Stimulated activated CD4-positive, alpha-beta T cell treated with anti-CD3 and anti-CD28 coated beads, Interleukin-4, amount 100 ng/mL, for 4 hours (primary cell): ENCODE measurements at regions not wholly inside any gene's neighbourhood (a gene's known extent, or its start where the extent isn't known, plus 50 kb on each side); places are given as distances from the start of the nearest gene placed in this dataset.

Experiments
- DNase-seq, 2 experiments: peaks; one replicate each; pipeline ENCODE4 v3.0.0-alpha.2; 2020

DNA sequence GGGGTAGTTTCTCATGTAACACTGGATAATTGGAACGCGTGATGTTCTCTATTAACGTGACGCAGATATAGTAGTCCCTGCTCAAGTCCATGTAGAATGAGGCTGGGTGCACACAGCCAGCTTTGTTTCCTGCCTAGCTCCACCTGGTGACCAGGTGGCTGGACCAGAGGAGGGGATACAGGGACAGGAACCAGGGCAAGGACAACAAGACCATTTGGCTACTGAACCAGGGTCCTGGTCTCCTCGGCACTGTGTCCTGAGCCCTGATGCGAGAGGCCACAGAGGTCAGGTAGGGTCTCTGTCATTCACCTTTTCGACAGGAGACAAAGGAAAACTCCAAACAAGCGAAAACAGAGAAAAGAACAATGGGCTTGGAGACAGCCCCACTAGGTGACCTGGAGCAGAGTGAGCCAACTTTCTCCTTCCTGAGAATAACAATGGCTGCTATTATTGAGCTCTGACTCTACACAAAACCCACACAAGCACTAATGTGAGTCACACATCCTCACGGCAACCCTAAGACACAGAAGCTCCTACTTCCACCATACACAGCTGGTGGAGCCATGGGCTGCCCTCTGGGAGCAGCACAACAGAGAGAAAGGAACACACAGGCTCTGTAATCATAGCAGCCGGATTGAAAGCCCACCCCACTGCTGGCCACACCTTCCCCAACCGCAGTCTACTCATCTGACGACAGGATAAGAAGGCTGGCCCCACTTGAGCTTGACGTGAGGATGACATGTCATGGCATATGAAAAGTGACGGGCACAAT is 67.3 kb upstream of the TEX51 start:
- DNase-seq: no peak

DNA sequence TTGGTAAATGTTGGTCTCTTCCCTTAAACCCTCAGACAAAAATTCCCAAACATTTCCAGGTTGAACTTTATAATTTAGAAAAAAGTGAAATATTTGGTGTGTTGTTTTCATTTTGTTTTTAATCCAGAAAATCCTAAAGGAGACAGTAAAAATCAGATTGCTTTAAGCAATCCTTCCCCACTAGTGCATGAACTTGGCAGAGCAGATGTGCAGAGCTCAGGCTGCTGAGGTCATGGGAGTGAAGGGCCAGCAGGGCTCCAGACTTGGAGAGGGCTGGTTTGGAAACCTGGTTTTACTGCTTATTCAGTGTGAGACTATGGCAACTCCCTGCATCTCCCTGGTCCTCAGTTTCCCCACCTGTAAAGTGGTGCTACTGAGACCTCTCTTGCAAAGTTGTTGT is 66.7 kb upstream of the TEX51 start:
- no peak for DNase-seq

DNA sequence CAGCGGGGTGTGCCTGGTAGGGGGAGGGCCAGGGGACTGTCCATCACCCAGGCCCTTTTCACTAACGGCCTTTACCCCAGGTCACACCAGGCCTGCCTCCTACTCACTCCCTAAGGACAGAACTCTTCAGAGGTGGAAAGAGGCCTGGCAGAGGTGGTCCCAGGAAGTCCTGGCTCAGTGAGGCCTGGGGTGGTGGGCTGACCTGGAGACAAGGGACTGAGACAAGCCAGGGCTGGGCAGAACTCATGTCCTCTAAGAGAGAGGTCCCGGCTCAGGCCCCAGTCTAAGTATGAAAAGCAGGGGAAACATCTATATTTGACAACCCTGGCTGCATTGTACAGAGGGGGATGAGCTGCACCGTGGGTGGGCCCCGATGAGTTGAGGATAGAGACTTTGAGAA is 65.9 kb upstream of the TEX51 start:
- no peak for DNase-seq

DNA sequence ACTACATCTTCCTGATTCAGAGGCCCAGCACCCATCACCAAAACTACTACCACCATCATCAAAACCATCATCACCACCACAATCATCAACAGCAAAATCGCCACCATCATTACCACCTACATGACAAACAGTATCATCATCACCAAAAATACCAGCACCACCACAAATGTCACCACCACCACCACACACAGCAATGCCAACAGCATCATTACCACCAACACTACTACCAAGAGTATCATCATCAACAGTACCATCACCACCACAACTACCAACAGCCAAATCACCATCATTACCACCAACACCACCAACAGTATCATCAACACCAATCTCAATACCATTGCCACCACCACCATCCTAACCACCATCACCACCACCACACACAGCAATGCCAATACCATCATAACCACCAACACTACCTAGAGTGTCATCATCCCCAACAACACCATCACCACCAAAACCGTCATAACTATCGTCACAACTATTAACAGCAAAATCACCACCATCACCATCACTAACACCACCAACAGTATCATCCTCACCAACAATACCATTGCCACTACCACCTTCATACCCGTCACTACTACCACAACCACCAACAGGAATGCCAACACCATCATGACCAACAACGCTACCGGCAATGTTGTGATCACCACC is 64.6 kb upstream of the TEX51 start:
- no peak for DNase-seq

DNA sequence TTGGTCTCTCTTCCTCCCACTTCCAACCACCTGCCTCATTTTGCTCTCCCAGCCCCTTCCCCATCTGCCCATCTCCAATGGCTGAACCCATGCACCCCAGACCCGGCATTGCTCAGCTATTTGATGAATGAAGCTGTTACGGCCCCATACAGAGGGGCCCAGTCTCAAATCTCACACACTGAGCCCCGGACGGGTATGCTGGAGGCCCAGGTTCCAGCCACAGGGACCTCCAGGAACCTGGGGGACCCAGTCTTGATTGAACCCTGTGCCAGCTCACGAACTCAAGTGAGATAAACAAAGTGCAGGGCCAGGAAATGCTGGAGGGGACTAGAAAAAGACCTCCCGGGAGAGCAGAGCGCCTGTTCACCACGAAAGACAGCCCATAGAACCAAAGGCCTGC is 63.4 kb upstream of the TEX51 start:
- DNase-seq: no peak

DNA sequence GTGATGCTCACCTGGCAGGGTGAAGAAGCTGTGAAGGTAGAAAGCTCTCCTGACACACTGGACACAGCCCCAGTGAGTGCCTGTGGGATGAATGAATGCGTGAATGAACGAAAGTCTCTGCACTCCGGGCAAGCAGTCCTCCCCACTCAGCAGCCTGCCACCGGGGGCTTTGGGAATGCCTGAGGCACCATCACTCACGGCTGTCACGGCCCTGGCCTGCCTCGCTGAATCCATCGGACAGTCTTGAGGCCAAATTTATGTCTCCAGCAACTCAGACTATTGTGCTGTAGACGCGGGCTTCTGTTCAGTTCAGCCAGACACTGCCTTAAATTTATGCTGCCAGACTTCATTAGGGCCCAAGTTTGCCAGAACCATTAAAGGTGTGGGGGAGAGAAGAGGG is 62.9 kb upstream of the TEX51 start:
- no peak for DNase-seq

DNA sequence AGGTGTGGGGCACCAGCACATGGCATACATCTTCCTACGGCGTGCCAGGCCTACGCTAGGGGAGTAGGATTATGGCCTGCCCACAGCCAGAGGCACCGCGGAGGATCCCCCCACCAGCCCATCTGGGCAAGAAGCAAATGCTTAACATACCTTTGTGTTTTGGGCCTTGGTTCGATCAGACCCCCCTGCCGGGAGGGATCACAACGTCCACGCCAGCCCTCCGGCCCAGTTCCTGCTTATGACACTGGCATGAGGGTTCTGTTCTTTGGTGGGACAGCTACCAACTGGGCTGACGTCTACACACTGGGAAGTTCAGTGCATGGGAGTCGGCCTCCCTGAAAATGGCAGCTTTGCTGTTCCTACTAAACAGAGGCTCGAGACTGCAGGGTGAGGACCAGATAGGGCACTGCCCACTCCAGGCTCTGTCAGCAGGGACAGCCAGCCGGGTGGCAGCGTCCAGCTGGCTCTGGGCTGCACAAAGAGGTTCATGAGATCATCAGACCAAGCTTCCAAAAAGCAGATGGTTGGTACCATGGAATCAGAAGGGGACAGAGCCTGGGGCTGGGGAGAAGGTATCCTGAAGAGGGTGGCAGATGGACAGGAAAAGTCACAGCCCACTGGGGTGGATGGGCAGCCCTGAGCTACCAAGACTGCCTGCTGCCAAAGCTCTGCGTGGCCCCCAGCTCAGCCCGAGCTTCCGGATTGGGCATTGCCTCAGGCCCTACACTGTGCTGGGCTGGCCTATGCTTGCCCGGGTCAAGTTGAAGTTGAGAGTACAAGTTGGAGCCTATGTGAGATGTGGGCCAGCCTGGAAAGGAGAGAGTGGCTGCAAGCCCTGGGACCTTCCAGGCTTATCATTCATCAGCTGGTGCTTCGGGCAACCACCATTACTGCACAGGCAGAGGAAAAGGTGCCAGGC is 61.7 kb upstream of the TEX51 start:
- DNase-seq: no peak

DNA sequence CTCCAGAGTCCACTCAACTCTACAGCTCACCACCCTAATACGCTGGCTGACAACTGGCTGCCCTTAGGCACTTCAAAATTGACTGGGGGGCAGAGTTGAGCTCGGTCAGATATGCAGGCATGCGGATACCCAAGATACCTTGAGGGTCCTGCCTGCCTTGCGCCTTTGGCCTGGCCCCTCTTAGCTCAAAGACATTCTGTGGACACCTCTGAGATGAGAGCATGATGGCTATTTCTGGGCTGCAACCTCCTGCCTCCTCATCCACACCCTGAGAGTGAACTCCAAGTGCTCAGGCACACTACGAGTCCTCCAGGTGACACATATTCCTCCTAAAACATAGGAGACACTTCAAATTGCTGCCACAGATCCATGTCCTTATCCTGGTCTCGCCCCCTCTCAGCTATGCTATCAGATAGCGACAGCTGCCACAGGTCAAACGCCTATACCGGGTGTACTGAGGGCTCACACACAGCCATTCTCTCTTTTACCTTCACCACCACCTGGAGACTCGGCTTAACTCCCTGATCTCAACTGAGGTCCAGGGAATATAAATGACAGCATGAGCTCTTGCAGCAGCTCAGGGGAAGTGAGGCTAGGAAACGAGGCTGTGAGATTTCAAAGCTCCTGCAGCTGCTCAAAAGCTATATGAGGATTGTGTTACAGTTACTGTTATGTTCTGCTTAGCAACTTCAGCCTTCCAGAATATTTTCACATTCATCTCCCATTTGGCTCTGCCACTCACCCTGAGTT is 60.5 kb upstream of the TEX51 start:
- DNase-seq: no peak

DNA sequence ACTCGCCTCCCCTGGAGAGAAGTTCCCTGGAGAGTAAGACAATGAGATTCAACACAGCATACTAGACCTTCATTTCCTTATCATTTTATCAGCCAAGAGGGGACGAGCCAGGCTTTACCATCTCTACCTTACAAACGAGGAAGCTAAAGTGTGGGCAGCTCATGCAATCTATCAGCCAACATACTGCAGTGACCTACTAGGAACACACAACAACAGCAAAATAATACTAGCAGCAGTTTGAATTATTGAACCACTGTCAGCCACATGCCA is 60.0 kb upstream of the TEX51 start:
- no peak for DNase-seq

DNA sequence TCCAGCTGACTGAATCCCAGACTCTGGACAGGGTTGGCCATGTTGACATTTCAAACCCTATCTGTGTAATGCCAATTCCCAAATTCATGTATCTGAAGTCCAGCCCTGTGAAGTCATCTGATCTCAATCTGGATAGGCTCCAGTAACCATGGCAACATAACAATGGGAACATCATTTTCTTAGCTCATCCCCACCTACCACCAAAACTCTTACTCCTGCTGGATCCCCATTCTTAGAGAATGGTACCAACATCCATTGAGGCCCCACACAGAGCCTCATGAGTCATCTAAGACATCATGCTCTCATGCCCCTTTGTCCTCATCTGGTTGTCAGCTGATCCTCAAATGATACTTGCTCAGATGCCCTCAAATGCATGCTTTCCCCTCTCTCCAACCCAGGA is 58.9 kb upstream of the TEX51 start:
- DNase-seq: no peak

DNA sequence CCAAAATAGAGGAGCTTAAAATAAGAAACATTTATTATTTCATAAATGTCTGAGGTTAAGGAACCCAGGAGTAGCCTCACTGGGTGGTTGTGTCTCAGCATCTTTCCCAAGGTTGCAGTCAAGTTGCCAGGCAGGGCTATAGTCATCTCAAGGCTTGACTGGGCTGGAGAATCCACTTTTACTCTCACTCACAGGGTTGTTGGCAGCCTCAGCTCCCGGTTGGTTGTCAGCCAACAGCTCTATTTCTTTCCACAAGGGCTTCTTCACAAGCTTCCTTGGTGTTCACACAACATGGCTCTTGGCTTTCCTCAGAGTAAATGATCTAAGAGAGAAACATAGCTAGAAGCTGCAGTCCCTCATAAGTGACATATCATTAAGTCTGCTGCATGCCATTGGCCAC is 55.6 kb upstream of the TEX51 start:
- DNase-seq: no peak

DNA sequence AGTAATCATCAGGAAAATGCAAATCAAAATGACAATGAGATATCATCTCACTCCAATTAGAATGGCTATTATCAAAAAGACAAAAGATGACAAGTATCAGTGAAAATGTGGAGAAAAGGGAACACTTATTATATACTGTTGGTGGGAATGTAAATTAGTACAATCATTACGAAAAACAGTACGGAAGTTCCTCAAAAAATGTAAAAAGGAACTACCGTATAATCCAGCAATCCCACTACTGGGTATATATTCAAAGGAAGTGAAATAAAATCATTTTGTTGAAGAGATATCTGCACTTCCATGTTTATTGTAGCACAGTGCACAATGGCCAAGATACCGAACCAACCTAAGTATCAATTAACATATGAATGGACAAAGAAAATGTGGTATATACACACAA is 52.4 kb upstream of the TEX51 start:
- no peak for DNase-seq
